ENCODE measurements at regions not wholly inside any gene's neighbourhood (a gene's known extent, or its start where the extent isn't known, plus 50 kb on each side); places are given as distances from the start of the nearest gene placed in this dataset.

- Histone ChIP-seq H3K4me1 (peaks cover 13 to 18% of the 10 kb centered on the region in 2 donors), H3K9me3 (no peaks in the 10 kb centered on the region), H3K27ac (peak overlapping the region in 3 of 4 donors; percentile 8 to 38 (median 28)), H3K27me3 (no peaks in the 10 kb centered on the region), H3K4me3 (peak overlapping the region in 1 of 4 donors; percentile 2), H3K36me3 (no peaks in the 10 kb centered on the region)
- ATAC-seq, result peak in 1 of 2 donors; percentile 31
- DNase-seq, result no peak
- TF ChIP-seq, protein P1, sequence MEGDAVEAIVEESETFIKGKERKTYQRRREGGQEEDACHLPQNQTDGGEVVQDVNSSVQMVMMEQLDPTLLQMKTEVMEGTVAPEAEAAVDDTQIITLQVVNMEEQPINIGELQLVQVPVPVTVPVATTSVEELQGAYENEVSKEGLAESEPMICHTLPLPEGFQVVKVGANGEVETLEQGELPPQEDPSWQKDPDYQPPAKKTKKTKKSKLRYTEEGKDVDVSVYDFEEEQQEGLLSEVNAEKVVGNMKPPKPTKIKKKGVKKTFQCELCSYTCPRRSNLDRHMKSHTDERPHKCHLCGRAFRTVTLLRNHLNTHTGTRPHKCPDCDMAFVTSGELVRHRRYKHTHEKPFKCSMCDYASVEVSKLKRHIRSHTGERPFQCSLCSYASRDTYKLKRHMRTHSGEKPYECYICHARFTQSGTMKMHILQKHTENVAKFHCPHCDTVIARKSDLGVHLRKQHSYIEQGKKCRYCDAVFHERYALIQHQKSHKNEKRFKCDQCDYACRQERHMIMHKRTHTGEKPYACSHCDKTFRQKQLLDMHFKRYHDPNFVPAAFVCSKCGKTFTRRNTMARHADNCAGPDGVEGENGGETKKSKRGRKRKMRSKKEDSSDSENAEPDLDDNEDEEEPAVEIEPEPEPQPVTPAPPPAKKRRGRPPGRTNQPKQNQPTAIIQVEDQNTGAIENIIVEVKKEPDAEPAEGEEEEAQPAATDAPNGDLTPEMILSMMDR (IDR thresholded peaks at IDR 0.05 in 4 of 5, conservative IDR thresholded peaks at IDR 0.05 in 1 of 5), result no peak
- TF ChIP-seq POLR2A (IDR thresholded peaks at IDR 0.05), result no peak
- intact Hi-C loops (cut with DNase I; ENCODE audit: low total_unique reads) (loop anchor here (2.0 kb wide), 1 partner anchor 30 kb away; no protein-coding TSS in a partner anchor), in situ Hi-C loops (cut with MboI; ENCODE audit: low sequenced_read_pairs in 4 of 4) (no loop called here)
Measured at GRCh38 chr9:107142430-107142829, 140.6 kb upstream of the RAD23B start.

DNA sequence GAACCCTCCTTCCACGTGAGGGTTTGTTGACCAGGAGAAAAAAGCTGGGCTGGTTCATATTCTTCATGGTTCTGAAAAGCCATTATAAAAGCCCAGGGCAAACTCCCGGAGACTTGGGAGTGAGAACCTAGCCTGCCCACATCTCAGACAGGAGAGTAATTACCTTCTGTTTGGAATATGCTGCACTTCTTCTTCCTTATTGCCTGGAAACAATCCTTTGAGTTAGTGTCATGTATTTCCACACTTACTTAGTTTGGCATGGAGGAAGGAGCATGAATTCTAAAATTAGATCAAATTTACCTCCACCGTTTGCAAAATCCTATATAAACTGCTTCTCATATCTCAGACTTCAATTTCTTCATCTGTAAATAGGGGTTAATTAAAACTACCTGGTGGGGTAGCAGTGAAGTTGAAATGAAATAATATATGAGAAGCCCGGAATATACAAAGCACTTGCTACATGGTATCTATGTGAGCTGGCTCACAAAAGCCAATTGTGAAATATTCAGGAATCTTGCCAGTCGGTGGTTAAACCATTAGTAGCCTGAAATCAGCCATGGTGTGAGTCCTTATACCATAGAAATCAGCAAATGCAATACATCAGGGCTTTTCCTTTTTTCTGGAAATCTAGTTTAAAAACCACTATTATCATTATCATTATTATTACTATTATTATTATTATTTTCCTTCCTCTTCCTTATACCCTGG is 140.0 kb upstream of the RAD23B start:
- in situ Hi-C loops (cut with MboI; ENCODE audit: low sequenced_read_pairs in 4 of 4) (no loop called here), intact Hi-C loops (cut with DNase I; ENCODE audit: low total_unique reads) (loop anchor here (2.0 kb wide), 1 partner anchor 30 kb away; no protein-coding TSS in a partner anchor)
- peak overlapping the region in 2 of 4 donors; percentile 2 to 20 for H3K4me3 ChIP-seq
- peak; percentile 67 to 86 for ATAC-seq
- H3K27me3 ChIP-seq, result no peaks in the 10 kb centered on the region
- no peak for TF ChIP-seq POLR2A (IDR thresholded peaks at IDR 0.05)
- H3K27ac ChIP-seq, result peak overlapping the region in 3 of 4 donors; percentile 8 to 38 (median 28)
- H3K9me3 ChIP-seq, result no peaks in the 10 kb centered on the region
- H3K4me1 ChIP-seq, result peaks cover 13 to 18% of the 10 kb centered on the region in 2 donors
- DNase-seq, result peak in 1 of 2 donors; percentile 25
- H3K36me3 ChIP-seq, result no peaks in the 10 kb centered on the region

DNA sequence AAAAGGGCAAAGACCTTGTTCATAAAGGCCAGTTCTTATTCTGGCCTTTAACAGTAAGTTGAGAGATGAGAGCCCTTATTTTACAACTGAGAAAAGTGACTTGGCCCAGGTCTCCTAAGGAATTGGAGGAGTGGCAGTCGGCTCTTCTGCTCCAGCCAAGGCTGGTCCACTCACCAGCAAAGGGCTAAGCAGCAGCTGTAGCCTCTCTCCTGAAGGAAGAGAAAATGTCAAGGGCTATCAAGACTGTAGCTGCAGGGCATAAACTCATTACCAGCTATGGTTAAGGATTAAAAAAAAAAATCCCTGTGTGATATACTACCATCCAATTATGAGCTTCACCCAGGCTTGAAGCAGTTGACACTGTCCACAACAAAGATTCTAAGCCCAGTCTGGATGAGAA is 138.6 kb upstream of the RAD23B start:
- DNase-seq (no peak), ATAC-seq (no peak)
- intact Hi-C loops (cut with DNase I; ENCODE audit: low total_unique reads), result no loop called here
- Histone ChIP-seq H3K9me3 (no peaks in the 10 kb centered on the region), H3K36me3 (no peaks in the 10 kb centered on the region), H3K27me3 (no peaks in the 10 kb centered on the region), H3K4me1 (peaks cover 13 to 18% of the 10 kb centered on the region in 2 donors), H3K27ac (no peak overlapping the region), H3K4me3 (no peak overlapping the region)
- in situ Hi-C loops (cut with MboI; ENCODE audit: low sequenced_read_pairs in 4 of 4), result no loop called here
- TF ChIP-seq POLR2A (IDR thresholded peaks at IDR 0.05), result no peak
- TF ChIP-seq, protein P1 (IDR thresholded peaks at IDR 0.05 in 4 of 5, conservative IDR thresholded peaks at IDR 0.05 in 1 of 5), result no peak

DNA sequence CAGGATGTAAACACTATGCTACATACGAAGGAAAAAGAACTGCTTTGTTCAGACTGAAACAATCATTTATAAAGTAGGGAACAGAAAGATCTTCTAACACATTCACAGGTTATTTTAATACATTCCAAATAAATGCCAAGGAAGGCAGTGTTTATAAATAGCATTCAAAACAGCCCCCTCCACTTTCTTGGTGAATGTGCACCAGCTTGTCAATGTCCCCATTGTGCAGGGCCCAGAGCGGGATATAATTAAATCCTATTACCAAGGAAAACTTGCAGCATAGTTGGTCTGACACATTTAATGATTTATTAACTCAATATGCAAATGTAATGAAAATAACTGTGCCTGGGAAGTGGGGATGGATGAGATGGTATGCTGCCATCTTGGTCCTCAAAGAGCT is 135.9 kb upstream of the RAD23B start:
- no peak for DNase-seq
- no peaks in the 10 kb centered on the region for H3K27me3 ChIP-seq
- H3K4me3 ChIP-seq, result no peak overlapping the region
- in situ Hi-C loops (cut with MboI; ENCODE audit: low sequenced_read_pairs in 4 of 4), result no loop called here
- no peaks in the 10 kb centered on the region for H3K36me3 ChIP-seq
- no peak overlapping the region for H3K27ac ChIP-seq
- TF ChIP-seq, protein P1 (IDR thresholded peaks at IDR 0.05 in 4 of 5, conservative IDR thresholded peaks at IDR 0.05 in 1 of 5), result no peak
- no peak for TF ChIP-seq POLR2A (IDR thresholded peaks at IDR 0.05)
- intact Hi-C loops (cut with DNase I; ENCODE audit: low total_unique reads), result no loop called here
- H3K9me3 ChIP-seq, result no peaks in the 10 kb centered on the region
- ATAC-seq, result no peak
- peaks cover 11 to 16% of the 10 kb centered on the region in 2 donors for H3K4me1 ChIP-seq

DNA sequence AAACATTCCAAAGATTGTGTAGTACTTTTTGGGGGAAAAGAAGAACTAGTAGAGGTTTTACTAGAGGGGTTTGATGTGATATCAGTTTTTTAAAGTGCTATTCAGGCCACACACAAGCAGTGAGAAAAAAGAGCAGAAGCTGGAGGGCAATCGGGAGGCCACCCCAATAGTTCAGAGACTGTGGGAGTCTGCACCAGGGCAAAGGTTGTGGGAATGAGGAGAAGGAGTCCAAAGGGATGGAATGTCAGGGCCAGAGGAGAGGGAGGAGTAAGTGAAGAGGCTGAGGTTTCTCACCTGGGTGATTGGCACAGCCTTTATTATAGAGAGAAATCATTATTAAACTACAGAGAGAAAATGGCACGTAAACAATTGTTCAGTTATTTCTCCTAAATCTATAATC is 134.9 kb upstream of the RAD23B start:
- H3K9me3 ChIP-seq, result no peaks in the 10 kb centered on the region
- no peaks in the 10 kb centered on the region for H3K36me3 ChIP-seq
- H3K27ac ChIP-seq, result no peak overlapping the region
- DNase-seq, result no peak
- ATAC-seq, result no peak
- peaks cover 0 to 6% of the 10 kb centered on the region in 2 donors for H3K4me1 ChIP-seq
- no peak overlapping the region for H3K4me3 ChIP-seq
- no peaks in the 10 kb centered on the region for H3K27me3 ChIP-seq
- intact Hi-C loops (cut with DNase I; ENCODE audit: low total_unique reads), result no loop called here
- in situ Hi-C loops (cut with MboI; ENCODE audit: low sequenced_read_pairs in 4 of 4), result no loop called here
- TF ChIP-seq, protein P1 (IDR thresholded peaks at IDR 0.05 in 4 of 5, conservative IDR thresholded peaks at IDR 0.05 in 1 of 5), result no peak
- no peak for TF ChIP-seq POLR2A (IDR thresholded peaks at IDR 0.05)
